ENCODE measurements at regions not wholly inside any gene's neighbourhood (a gene's known extent, or its start where the extent isn't known, plus 50 kb on each side); places are given as distances from the start of the nearest gene placed in this dataset.

DNA sequence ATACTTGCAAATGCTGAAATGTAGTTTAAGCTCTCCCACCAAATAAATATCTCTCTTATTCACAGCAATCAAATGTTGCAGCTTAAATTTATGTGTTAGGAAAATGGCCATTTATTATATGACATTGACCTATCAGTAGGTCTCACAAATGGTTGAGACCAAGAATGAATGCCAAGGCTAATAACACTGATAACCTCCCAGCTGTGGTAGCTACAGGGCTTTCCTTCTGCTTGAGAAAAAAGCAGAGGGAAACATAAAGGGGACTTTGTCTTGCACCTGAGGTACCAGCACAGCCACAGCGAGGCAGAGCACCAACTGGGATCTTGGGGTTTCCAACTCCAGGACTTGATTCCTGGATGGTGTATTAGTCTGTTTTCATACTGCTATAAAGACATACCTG is 73.1 kb upstream of the TTC14 start:
- no peak overlapping the region for H3K4me3 ChIP-seq (ENCODE audit: low read depth, low read length)
- DNase-seq (ENCODE audit: low read depth) = no peak
- TF ChIP-seq CTCF (conservative IDR thresholded peaks at IDR 0.05; ENCODE audit: low read depth, low read length) = no peak

GRCh38 chr3:180529778-180530177 is 72.2 kb upstream of the TTC14 start:
- no peak overlapping the region for H3K4me3 ChIP-seq (ENCODE audit: low read depth, low read length)
- no peak for TF ChIP-seq CTCF (conservative IDR thresholded peaks at IDR 0.05; ENCODE audit: low read depth, low read length)
- DNase-seq (ENCODE audit: low read depth) = no peak

- H3K4me3 ChIP-seq (ENCODE audit: low read depth, low read length) = no peak overlapping the region
- no peak for DNase-seq (ENCODE audit: low read depth)
- no peak for TF ChIP-seq CTCF (conservative IDR thresholded peaks at IDR 0.05; ENCODE audit: low read depth, low read length)
These were observed 71.7 kb upstream of the TTC14 start for GRCh38 chr3:180530276-180530675.

DNA sequence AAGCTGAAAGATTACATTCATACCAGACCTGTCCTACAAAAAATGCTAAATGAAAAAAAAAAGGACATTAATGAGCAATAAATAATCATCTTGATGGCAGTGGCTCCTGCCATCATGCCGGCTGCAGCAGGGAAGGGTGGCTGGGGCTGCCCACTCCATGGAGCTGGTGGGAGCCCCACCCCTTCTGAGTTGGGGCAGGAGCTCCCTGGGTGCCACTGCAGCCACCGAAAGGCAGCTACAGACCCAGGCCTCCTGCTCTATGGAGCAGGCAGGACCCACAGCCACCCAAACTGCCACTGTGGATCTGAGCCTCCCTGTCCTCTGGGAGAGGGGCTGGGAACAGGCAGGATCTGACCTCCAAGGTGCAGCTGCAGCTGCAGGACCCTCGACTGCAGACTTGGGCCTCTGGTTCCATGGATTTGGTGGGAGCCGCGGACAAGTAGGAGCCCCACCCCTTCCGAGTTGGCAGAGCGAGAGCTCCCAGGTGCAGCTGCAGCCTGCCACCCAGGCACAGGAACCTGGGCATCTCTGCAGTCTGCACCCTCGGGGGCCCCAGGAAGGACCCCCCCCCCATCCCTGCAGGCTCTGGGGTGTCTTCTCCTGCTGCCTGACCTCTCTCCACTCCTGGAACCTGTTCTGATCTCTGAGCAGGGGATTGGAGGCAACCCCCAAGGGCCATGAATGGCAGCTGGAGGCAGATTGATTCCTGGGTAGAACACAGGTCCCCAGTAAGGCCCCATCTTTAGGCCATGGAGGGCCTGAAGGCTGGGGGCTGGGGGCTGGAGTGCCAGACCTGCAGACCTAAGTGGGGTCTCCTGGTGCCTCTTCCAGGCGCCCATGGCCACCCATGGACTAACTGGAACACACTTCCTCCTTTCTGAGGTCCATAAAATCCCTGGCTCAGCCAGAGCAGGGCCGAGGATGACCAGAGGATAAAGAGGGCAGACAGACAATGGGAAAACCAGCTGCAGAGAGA is 70.4 kb upstream of the TTC14 start:
- no peak overlapping the region for H3K4me3 ChIP-seq (ENCODE audit: low read depth, low read length)
- no peak for DNase-seq (ENCODE audit: low read depth)

GRCh38 chr3:180534828-180535227 is 67.1 kb upstream of the TTC14 start:
- no peak for TF ChIP-seq CTCF (conservative IDR thresholded peaks at IDR 0.05; ENCODE audit: low read depth, low read length)
- H3K4me3 ChIP-seq (ENCODE audit: low read depth, low read length) = no peak overlapping the region
- no peak for DNase-seq (ENCODE audit: low read depth)

More for the DNA sequence above, 70.4 kb upstream of the TTC14 start:
- no peak for TF ChIP-seq CTCF (conservative IDR thresholded peaks at IDR 0.05; ENCODE audit: low read depth, low read length)

- no peak for DNase-seq (ENCODE audit: low read depth)
- no peak for TF ChIP-seq CTCF (conservative IDR thresholded peaks at IDR 0.05; ENCODE audit: low read depth, low read length)
- no peak overlapping the region for H3K4me3 ChIP-seq (ENCODE audit: low read depth, low read length)
These were observed 63.5 kb upstream of the TTC14 start for GRCh38 chr3:180538493-180538892.

DNA sequence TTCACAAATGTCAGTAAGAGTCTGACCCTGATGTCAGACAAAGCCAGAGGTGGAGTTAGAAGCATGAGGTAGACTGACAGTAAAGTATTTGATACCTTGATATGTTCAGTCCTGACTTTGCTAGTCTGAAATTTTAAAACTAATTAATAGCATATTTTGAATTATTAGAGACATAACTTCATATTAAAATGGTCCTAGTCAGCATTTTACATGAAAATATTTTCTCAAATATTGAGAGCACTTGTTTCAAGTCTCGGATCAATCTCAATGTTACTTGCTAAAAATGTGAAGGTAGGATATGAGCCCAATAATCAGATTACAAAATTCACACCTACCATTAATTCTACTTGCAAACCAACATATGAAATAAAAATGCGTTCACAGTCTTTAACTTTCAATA is 58.1 kb upstream of the TTC14 start:
- H3K4me3 ChIP-seq (ENCODE audit: low read depth, low read length) = no peak overlapping the region
- TF ChIP-seq CTCF (conservative IDR thresholded peaks at IDR 0.05; ENCODE audit: low read depth, low read length) = no peak
- DNase-seq (ENCODE audit: low read depth) = no peak
